ENCODE measurements at regions not wholly inside any gene's neighbourhood (a gene's known extent, or its start where the extent isn't known, plus 50 kb on each side); places are given as distances from the start of the nearest gene placed in this dataset.
"Not testable (repeated sequence)": the region's sequence is repeated elsewhere in the genome, so short reads cannot be mapped to it uniquely, and the experiment has no call there.

DNA sequence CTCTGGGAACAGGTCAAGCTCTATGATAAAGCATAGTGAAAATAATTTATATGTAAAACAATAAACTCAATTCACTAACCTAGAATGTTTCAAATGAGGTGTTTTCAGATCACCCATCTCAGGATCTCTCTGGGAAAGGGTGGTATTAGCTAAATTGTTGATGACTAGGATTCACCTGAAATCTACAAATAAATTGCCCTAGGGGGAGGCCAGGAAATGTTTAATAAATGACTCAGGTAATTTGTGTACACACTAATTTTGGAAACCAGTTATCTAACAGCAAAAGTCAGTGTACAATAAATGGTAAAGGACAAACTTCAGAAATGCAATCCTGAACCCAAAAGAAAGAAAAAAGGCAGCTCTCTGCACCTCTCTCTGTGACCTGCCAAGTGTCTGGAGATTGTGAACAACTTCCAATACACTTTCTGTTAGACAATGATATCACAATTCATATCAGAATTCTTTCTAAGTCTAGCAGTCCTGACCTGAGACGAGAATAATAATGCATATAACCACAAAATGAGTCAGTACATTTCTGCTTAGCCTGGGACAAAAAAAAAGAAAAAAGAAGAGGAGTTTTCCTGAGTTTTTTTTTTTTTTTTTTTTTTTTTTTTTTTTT, 760.0 kb downstream of the EPHA4 start:
- H3K36me3 ChIP-seq: no peaks in the 10 kb centered on the region
- no peaks in the 10 kb centered on the region for H3K4me1 ChIP-seq
- no peaks in the 10 kb centered on the region for H3K9me3 ChIP-seq
- TF ChIP-seq POLR2A (IDR thresholded peaks at IDR 0.05): no peak
- TF ChIP-seq, protein P1, sequence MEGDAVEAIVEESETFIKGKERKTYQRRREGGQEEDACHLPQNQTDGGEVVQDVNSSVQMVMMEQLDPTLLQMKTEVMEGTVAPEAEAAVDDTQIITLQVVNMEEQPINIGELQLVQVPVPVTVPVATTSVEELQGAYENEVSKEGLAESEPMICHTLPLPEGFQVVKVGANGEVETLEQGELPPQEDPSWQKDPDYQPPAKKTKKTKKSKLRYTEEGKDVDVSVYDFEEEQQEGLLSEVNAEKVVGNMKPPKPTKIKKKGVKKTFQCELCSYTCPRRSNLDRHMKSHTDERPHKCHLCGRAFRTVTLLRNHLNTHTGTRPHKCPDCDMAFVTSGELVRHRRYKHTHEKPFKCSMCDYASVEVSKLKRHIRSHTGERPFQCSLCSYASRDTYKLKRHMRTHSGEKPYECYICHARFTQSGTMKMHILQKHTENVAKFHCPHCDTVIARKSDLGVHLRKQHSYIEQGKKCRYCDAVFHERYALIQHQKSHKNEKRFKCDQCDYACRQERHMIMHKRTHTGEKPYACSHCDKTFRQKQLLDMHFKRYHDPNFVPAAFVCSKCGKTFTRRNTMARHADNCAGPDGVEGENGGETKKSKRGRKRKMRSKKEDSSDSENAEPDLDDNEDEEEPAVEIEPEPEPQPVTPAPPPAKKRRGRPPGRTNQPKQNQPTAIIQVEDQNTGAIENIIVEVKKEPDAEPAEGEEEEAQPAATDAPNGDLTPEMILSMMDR (IDR thresholded peaks at IDR 0.05): no peak
- no peak overlapping the region for H3K27ac ChIP-seq
- intact Hi-C loops (cut with DNase I; ENCODE audit: low total_unique reads): no loop called here
- H3K27me3 ChIP-seq: no peaks in the 10 kb centered on the region
- no peak for DNase-seq
- H3K4me3 ChIP-seq: no peak overlapping the region

DNA sequence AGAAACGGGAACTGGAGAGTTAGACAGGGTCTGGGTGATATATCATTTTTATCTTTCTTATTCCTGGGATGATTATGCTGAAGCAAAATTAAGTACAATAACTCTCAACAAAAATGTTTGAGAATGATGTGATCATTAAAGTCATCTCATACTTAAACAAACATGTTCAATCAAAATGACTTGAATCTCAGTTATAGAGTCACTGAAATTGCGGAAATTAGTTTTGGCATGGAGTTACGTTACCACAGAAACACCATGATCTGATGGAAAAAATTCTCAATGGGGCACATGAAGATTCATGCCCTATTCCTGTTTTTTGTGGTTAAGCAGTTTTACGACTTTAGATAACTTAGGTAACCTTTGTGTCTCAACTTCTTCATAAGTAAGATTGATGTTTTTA, 757.7 kb downstream of the EPHA4 start:
- Histone ChIP-seq H3K9me3 (no peaks in the 10 kb centered on the region), H3K4me3 (no peak overlapping the region), H3K27me3 (no peaks in the 10 kb centered on the region), H3K36me3 (no peaks in the 10 kb centered on the region), H3K4me1 (no peaks in the 10 kb centered on the region), H3K27ac (no peak overlapping the region)
- no peak for DNase-seq
- intact Hi-C loops (cut with DNase I; ENCODE audit: low total_unique reads): no loop called here
- TF ChIP-seq, protein P1 (IDR thresholded peaks at IDR 0.05): no peak
- TF ChIP-seq POLR2A (IDR thresholded peaks at IDR 0.05): no peak

DNA sequence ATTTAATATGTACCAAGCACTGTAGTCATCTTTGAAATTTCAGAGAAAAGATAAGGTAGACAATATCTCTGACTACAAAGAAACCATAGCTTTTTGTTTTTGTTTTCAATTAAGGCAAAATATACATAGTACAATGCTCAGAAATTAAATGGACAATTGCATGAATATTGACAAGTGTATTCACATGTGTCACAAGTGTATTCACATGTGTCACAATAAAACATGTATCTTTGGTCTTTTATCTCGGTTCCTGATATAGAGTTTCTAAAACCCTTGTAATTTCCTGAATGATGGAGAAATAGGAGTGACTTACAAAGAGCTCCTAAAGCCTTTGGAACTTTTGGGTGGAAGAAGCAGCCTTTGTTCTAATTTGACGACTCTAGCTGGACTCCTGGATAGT, 756.4 kb downstream of the EPHA4 start:
- Histone ChIP-seq H3K36me3 (no peaks in the 10 kb centered on the region), H3K4me1 (no peaks in the 10 kb centered on the region), H3K9me3 (no peaks in the 10 kb centered on the region), H3K4me3 (no peak overlapping the region), H3K27me3 (no peaks in the 10 kb centered on the region), H3K27ac (no peak overlapping the region)
- intact Hi-C loops (cut with DNase I; ENCODE audit: low total_unique reads): no loop called here
- TF ChIP-seq, protein P1 (IDR thresholded peaks at IDR 0.05): no peak
- no peak for TF ChIP-seq POLR2A (IDR thresholded peaks at IDR 0.05)
- no peak for DNase-seq

DNA sequence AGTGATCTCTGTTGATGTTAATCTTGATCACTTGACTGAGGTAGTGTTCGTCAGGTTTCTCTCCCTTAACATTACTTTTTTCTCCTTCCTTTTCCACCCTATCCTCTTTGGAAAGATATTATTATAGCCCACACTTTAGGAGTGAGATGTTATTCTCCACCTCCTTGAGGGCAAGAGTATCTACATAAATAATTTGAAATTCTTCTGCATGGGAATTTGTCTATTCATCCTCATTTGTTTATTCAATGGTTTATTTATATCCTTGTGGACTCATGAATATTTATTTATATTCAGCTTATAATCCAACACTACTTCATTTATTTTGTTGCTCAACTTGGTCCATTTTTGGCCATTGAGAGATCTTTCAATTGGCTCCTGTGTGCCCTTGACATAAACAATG, 750.4 kb downstream of the EPHA4 start:
- no peaks in the 10 kb centered on the region for H3K27me3 ChIP-seq
- no peaks in the 10 kb centered on the region for H3K36me3 ChIP-seq
- no peaks in the 10 kb centered on the region for H3K9me3 ChIP-seq
- no peak overlapping the region for H3K27ac ChIP-seq
- no peak for DNase-seq
- intact Hi-C loops (cut with DNase I; ENCODE audit: low total_unique reads): no loop called here
- no peaks in the 10 kb centered on the region for H3K4me1 ChIP-seq
- TF ChIP-seq POLR2A (IDR thresholded peaks at IDR 0.05): no peak
- TF ChIP-seq, protein P1 (IDR thresholded peaks at IDR 0.05): no peak
- no peak overlapping the region for H3K4me3 ChIP-seq

DNA sequence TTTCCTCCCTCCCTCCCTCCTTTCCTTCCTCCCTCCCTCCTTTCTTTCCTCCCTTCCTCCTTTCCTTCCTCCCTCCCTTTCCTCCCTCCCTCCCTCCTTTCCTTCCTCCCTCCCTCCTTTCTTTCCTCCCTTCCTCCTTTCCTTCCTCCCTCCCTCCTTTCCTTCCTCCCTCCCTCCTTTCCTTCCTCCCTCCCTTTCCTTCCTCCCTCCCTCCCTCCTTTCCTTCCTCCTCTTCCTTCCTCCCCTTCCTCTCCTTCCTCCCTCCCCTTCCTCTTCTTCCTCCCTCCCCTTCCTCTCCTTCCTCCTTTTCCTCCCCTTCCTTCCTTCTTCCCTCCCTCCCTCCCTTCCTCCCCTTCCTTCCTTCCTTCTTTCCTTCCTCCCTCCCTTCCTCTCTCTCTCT, 748.5 kb downstream of the EPHA4 start:
- DNase-seq; H3K4me3 ChIP-seq; intact Hi-C loops (cut with DNase I; ENCODE audit: low total_unique reads): not testable (repeated sequence)

DNA sequence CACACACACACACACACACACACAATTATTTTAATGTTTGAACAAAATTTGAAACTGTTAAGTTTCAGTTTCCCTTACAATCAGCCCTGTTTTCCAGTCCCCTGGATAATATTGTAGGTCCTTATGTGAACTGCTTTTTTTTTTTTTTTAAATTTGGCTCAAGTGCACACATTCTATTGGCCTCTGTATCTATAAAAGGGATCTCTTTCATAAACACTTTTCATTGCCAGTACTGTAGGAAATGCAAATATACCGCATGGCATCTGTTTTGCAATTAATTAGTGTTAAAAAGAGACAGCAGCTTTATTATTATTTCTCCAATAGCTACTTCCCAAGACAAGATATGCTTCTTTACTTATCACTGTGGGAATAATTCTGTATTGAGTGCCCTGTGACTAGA, 738.7 kb downstream of the EPHA4 start:
- H3K9me3 ChIP-seq: no peaks in the 10 kb centered on the region
- H3K27me3 ChIP-seq: no peaks in the 10 kb centered on the region
- no peak for DNase-seq
- no peaks in the 10 kb centered on the region for H3K36me3 ChIP-seq
- H3K27ac ChIP-seq: no peak overlapping the region
- H3K4me1 ChIP-seq: no peaks in the 10 kb centered on the region
- intact Hi-C loops (cut with DNase I; ENCODE audit: low total_unique reads): no loop called here
- H3K4me3 ChIP-seq: no peak overlapping the region
- no peak for TF ChIP-seq POLR2A (IDR thresholded peaks at IDR 0.05)
- TF ChIP-seq, protein P1 (IDR thresholded peaks at IDR 0.05): no peak

More for the DNA sequence above, 748.5 kb downstream of the EPHA4 start:
- not testable (repeated sequence) for H3K4me1 ChIP-seq, H3K27me3 ChIP-seq, H3K9me3 ChIP-seq, H3K36me3 ChIP-seq, H3K27ac ChIP-seq
